ENCODE measurements at regions not wholly inside any gene's neighbourhood (a gene's known extent, or its start where the extent isn't known, plus 50 kb on each side); places are given as distances from the start of the nearest gene placed in this dataset.

- DNase-seq (ENCODE audit: low spot score in 2 of 2): no peak
- WGBS, 2 donors: 57 to 75% methylated on average over 8 of the region's 8 CpGs
- intact Hi-C loops (cut with DNase I; ENCODE audit: low total_unique reads): no loop called here
- TF ChIP-seq CTCF (IDR thresholded peaks at IDR 0.05) (no peak), POLR2A (IDR thresholded peaks at IDR 0.05) (no peak)
- no peak overlapping the region for H3K4me3 ChIP-seq (ENCODE audit: low read depth, poor library complexity, severe bottlenecking)
These were observed 122.0 kb downstream of the LMO4 start for GRCh38 chr1:87450615-87451209.

- intact Hi-C loops (cut with DNase I; ENCODE audit: low total_unique reads): no loop called here
- no peak overlapping the region for H3K4me3 ChIP-seq (ENCODE audit: low read depth, poor library complexity, severe bottlenecking)
- TF ChIP-seq CTCF (IDR thresholded peaks at IDR 0.05) (no peak), POLR2A (IDR thresholded peaks at IDR 0.05) (no peak)
- WGBS, 2 donors: 79 to 83% methylated on average over 5 of the region's 5 CpGs
- DNase-seq (ENCODE audit: low spot score in 2 of 2): no peak
These were observed 122.7 kb downstream of the LMO4 start for GRCh38 chr1:87451229-87451920.

- TF ChIP-seq POLR2A (IDR thresholded peaks at IDR 0.05) (no peak), CTCF (IDR thresholded peaks at IDR 0.05) (no peak)
- H3K4me3 ChIP-seq (ENCODE audit: low read depth, poor library complexity, severe bottlenecking): no peak overlapping the region
- intact Hi-C loops (cut with DNase I; ENCODE audit: low total_unique reads): no loop called here
- no peak for DNase-seq (ENCODE audit: low spot score in 2 of 2)
These were observed 124.0 kb downstream of the LMO4 start for GRCh38 chr1:87452648-87453047.

GRCh38 chr1:87457408-87457807 is 128.7 kb downstream of the LMO4 start:
- WGBS, 2 donors: 89 to 96% methylated on average over 2 of the region's 2 CpGs
- TF ChIP-seq CTCF (IDR thresholded peaks at IDR 0.05): no peak
- TF ChIP-seq POLR2A (IDR thresholded peaks at IDR 0.05): no peak
- intact Hi-C loops (cut with DNase I; ENCODE audit: low total_unique reads): no loop called here
- H3K4me3 ChIP-seq (ENCODE audit: low read depth, poor library complexity, severe bottlenecking): no peak overlapping the region
- no peak for DNase-seq (ENCODE audit: low spot score in 2 of 2)

- intact Hi-C loops (cut with DNase I; ENCODE audit: low total_unique reads): no loop called here
- TF ChIP-seq CTCF (IDR thresholded peaks at IDR 0.05) (no peak), POLR2A (IDR thresholded peaks at IDR 0.05) (no peak)
- WGBS, 2 donors: 84 to 95% methylated on average over 1 of the region's 1 CpG
- H3K4me3 ChIP-seq (ENCODE audit: low read depth, poor library complexity, severe bottlenecking): no peak overlapping the region
- no peak for DNase-seq (ENCODE audit: low spot score in 2 of 2)
These were observed 134.2 kb downstream of the LMO4 start for GRCh38 chr1:87462894-87463293.

Data from lower leg skin (tissue), 4 donors.